NT2/D1 (cell line): ENCODE measurements at regions not wholly inside any gene's neighbourhood (a gene's known extent, or its start where the extent isn't known, plus 50 kb on each side); places are given as distances from the start of the nearest gene placed in this dataset.

ENCODE experiments used
- SUZ12 ChIP-seq: IDR thresholded peaks from 2 replicates; pipeline ENCODE4 v1.6.1; 2011; ENCODE audit not compliant: insufficient read length, insufficient read depth; ENCODE audit errors: extremely low read depth
- YY1 ChIP-seq: IDR thresholded peaks from 2 replicates; pipeline ENCODE4 v1.6.1; 2011; ENCODE audit not compliant: insufficient read length, insufficient read depth

- TF ChIP-seq YY1 (no peak), SUZ12 (no peak)
These were observed 86.3 kb upstream of the PHLPP1 start for GRCh38 chr18:62629031-62629430.
